ENCODE measurements at regions not wholly inside any gene's neighbourhood (a gene's known extent, or its start where the extent isn't known, plus 50 kb on each side); places are given as distances from the start of the nearest gene placed in this dataset.
A peak's percentile ranks its signal among the peaks of the same experiment; 100 is the strongest.

DNA sequence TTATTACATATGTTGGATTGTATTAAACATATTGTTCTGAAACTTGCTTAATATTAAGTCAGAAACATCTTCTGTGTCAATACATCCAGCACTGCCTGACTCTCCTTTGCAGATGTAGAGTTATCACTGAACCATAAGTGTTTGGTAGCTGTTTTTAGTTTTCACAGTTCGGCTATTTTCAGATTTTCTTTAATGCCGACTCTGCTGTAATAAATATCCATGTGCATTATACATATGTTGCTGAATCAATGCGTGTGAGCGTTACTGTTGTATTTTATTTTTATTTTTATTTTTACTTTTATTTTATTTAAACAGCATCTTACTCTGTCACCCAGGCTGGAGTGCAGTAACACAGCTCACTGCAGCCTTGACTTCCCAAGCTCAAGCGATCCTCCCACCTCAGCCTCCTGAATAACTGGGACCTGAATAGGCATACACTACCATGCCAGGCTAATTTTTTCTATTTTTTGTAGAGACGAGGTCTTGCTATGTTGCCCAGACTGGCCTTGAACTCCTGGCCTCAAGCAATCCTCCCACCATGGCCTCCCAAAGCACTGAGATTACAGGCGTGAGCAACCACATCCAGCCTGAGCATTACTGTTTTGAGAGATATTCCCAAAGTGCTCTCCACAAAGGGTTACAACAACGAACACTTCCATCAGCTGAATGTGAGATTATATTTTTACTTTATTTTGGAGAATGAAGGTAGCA lies 50.7 kb upstream of the NOCT start:
- Mint-ChIP-seq H3K27me3 (ENCODE audit: low read depth) (no peaks in the 10 kb centered on the region), H3K4me3 (no peak overlapping the region), H3K4me1 (no peaks in the 10 kb centered on the region), H3K27ac (ENCODE audit: unreplicated experiment) (no peak overlapping the region), H3K36me3 (ENCODE audit: low read depth) (no peaks in the 10 kb centered on the region), H3K9me3 (no peaks in the 10 kb centered on the region)
- no peak for DNase-seq (ENCODE audit: low read depth, low spot score)
- TF ChIP-seq, protein P1, sequence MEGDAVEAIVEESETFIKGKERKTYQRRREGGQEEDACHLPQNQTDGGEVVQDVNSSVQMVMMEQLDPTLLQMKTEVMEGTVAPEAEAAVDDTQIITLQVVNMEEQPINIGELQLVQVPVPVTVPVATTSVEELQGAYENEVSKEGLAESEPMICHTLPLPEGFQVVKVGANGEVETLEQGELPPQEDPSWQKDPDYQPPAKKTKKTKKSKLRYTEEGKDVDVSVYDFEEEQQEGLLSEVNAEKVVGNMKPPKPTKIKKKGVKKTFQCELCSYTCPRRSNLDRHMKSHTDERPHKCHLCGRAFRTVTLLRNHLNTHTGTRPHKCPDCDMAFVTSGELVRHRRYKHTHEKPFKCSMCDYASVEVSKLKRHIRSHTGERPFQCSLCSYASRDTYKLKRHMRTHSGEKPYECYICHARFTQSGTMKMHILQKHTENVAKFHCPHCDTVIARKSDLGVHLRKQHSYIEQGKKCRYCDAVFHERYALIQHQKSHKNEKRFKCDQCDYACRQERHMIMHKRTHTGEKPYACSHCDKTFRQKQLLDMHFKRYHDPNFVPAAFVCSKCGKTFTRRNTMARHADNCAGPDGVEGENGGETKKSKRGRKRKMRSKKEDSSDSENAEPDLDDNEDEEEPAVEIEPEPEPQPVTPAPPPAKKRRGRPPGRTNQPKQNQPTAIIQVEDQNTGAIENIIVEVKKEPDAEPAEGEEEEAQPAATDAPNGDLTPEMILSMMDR (conservative IDR thresholded peaks at IDR 0.05): no peak

DNA sequence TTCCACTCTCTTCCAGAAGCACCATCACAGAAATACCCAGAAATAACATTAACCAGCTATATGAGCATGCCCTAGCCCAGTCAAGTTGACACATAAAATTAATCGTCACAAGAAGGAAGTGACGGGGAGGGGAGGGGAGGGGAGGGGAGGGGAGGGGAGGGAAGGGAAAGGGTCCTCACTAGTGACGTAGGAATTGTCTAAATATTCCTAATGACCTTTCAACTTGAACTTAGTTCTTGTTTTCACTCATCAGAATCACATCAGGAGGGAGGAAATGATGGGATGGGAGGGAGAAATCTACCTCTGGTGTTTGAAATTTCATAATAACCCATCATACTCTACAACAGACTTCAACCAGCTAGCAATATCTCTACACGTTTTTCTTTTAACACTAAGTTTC lies 52.2 kb upstream of the NOCT start:
- Mint-ChIP-seq H3K27me3 (ENCODE audit: low read depth) (no peaks in the 10 kb centered on the region), H3K36me3 (ENCODE audit: low read depth) (no peaks in the 10 kb centered on the region), H3K4me1 (no peaks in the 10 kb centered on the region), H3K9me3 (no peaks in the 10 kb centered on the region), H3K4me3 (no peak overlapping the region), H3K27ac (ENCODE audit: unreplicated experiment) (no peak overlapping the region)
- TF ChIP-seq, protein P1 (conservative IDR thresholded peaks at IDR 0.05): no peak
- no peak for DNase-seq (ENCODE audit: low read depth, low spot score)

GRCh38 chr4:138961664-138962063 lies 53.9 kb upstream of the NOCT start:
- Mint-ChIP-seq H3K27me3 (ENCODE audit: low read depth) (no peaks in the 10 kb centered on the region), H3K36me3 (ENCODE audit: low read depth) (no peaks in the 10 kb centered on the region), H3K4me1 (no peaks in the 10 kb centered on the region), H3K4me3 (no peak overlapping the region), H3K27ac (ENCODE audit: unreplicated experiment) (peak overlapping the region; percentile 51), H3K9me3 (no peaks in the 10 kb centered on the region)
- DNase-seq (ENCODE audit: low read depth, low spot score): no peak
- TF ChIP-seq, protein P1 (conservative IDR thresholded peaks at IDR 0.05): no peak

DNA sequence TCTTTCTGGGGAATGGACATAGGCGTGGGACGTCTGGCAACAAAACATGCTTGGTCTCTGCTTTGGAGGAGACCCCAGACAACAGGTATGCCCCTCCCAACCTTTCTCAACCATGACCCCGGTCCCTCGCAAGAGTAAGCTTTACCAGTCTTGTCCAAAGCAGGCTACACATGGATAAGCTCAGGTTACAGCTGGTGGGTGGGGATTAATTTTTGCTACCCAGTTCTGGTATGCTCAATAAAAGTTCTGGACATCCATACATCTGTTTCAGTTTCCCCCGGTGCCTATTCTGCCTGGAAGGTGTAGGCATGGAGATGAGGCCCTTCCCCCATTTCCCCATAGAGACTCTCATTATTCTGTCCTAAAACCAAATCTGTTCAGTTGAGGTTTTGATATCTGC lies 54.5 kb upstream of the NOCT start:
- Mint-ChIP-seq H3K36me3 (ENCODE audit: low read depth) (no peaks in the 10 kb centered on the region), H3K9me3 (no peaks in the 10 kb centered on the region), H3K4me3 (no peak overlapping the region), H3K4me1 (no peaks in the 10 kb centered on the region), H3K27me3 (ENCODE audit: low read depth) (no peaks in the 10 kb centered on the region), H3K27ac (ENCODE audit: unreplicated experiment) (no peak overlapping the region)
- no peak for DNase-seq (ENCODE audit: low read depth, low spot score)
- TF ChIP-seq, protein P1 (conservative IDR thresholded peaks at IDR 0.05): no peak

- H3K4me1 Mint-ChIP-seq: no peaks in the 10 kb centered on the region
- H3K4me3 Mint-ChIP-seq: no peak overlapping the region
- no peaks in the 10 kb centered on the region for H3K27me3 Mint-ChIP-seq (ENCODE audit: low read depth)
- H3K27ac Mint-ChIP-seq (ENCODE audit: unreplicated experiment): no peak overlapping the region
- TF ChIP-seq, protein P1 (conservative IDR thresholded peaks at IDR 0.05): no peak
- no peak for DNase-seq (ENCODE audit: low read depth, low spot score)
- H3K36me3 Mint-ChIP-seq (ENCODE audit: low read depth): no peaks in the 10 kb centered on the region
- H3K9me3 Mint-ChIP-seq: no peaks in the 10 kb centered on the region
These were observed 55.3 kb upstream of the NOCT start for GRCh38 chr4:138960175-138960710.

Data from neural crest cell (in vitro differentiated cells).